ENCODE measurements at regions not wholly inside any gene's neighbourhood (a gene's known extent, or its start where the extent isn't known, plus 50 kb on each side); places are given as distances from the start of the nearest gene placed in this dataset.

DNA sequence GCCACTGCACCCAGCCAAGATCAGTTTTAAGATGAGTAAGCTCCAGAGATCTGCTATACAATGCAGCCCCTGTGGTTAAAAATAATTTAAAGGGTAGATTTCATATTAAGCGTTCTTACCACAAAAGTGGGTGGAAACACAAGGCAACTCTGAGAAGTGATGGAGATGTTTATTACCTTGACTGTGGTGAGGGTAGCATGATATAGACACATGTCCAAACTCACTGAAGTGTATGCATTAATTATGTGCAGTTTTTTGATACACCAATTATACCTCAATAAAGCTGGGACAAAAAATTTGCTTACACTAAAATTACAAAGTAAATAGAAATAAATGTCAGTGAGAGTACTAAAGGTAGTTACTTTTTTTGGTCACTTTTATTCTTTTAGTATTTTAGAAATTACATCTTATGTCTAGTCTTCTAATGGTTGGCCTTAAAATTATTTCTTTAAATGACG, 696.5 kb downstream of the UQCRFS1 start:
- Histone ChIP-seq H3K4me1 (peaks cover 7 to 53% of the 10 kb centered on the region in 2 donors), H3K4me3 (no peak overlapping the region), H3K27ac (peak overlapping the region; percentile 77 to 89 (median 82)), H3K9me3 (no peaks in the 10 kb centered on the region), H3K27me3 (no peaks in the 10 kb centered on the region), H3K36me3 (no peaks in the 10 kb centered on the region)
- intact Hi-C loops (cut with DNase I; ENCODE audit: low total_unique reads) (no loop called here), in situ Hi-C loops (cut with MboI; ENCODE audit: low sequenced_read_pairs in 4 of 4) (no loop called here)
- DNase-seq: no peak
- no peak for ATAC-seq
- TF ChIP-seq, protein P1, sequence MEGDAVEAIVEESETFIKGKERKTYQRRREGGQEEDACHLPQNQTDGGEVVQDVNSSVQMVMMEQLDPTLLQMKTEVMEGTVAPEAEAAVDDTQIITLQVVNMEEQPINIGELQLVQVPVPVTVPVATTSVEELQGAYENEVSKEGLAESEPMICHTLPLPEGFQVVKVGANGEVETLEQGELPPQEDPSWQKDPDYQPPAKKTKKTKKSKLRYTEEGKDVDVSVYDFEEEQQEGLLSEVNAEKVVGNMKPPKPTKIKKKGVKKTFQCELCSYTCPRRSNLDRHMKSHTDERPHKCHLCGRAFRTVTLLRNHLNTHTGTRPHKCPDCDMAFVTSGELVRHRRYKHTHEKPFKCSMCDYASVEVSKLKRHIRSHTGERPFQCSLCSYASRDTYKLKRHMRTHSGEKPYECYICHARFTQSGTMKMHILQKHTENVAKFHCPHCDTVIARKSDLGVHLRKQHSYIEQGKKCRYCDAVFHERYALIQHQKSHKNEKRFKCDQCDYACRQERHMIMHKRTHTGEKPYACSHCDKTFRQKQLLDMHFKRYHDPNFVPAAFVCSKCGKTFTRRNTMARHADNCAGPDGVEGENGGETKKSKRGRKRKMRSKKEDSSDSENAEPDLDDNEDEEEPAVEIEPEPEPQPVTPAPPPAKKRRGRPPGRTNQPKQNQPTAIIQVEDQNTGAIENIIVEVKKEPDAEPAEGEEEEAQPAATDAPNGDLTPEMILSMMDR (IDR thresholded peaks at IDR 0.05 in 4 of 5, conservative IDR thresholded peaks at IDR 0.05 in 1 of 5): no peak
- TF ChIP-seq POLR2A (IDR thresholded peaks at IDR 0.05): no peak

- Histone ChIP-seq H3K4me1 (peaks cover 5 to 52% of the 10 kb centered on the region in 2 donors), H3K27ac (peak overlapping the region; percentile 77 to 89 (median 82))
- ATAC-seq: peak; percentile 67 to 71
Observed at GRCh38 chr19:28514166-28514565, 698.8 kb downstream of the UQCRFS1 start.

GRCh38 chr19:28511655-28512054, 701.3 kb downstream of the UQCRFS1 start:
- Histone ChIP-seq H3K27me3 (no peaks in the 10 kb centered on the region), H3K27ac (peak overlapping the region; percentile 77 to 89 (median 82)), H3K9me3 (no peaks in the 10 kb centered on the region), H3K4me1 (peaks cover 14 to 53% of the 10 kb centered on the region in 2 donors), H3K36me3 (no peaks in the 10 kb centered on the region), H3K4me3 (no peak overlapping the region)
- in situ Hi-C loops (cut with MboI; ENCODE audit: low sequenced_read_pairs in 4 of 4): no loop called here
- ATAC-seq (no peak), DNase-seq (no peak)
- intact Hi-C loops (cut with DNase I; ENCODE audit: low total_unique reads): no loop called here
- TF ChIP-seq, protein P1 (IDR thresholded peaks at IDR 0.05 in 4 of 5, conservative IDR thresholded peaks at IDR 0.05 in 1 of 5): no peak
- no peak for TF ChIP-seq POLR2A (IDR thresholded peaks at IDR 0.05)

More at GRCh38 chr19:28514166-28514565, 698.8 kb downstream of the UQCRFS1 start:
- DNase-seq: peak; percentile 63 to 76
- in situ Hi-C loops (cut with MboI; ENCODE audit: low sequenced_read_pairs in 4 of 4): no loop called here
- H3K4me3 ChIP-seq: no peak overlapping the region
- TF ChIP-seq, protein P1 (IDR thresholded peaks at IDR 0.05 in 4 of 5, conservative IDR thresholded peaks at IDR 0.05 in 1 of 5): no peak
- TF ChIP-seq POLR2A (IDR thresholded peaks at IDR 0.05): no peak
- H3K36me3 ChIP-seq: no peaks in the 10 kb centered on the region
- no peaks in the 10 kb centered on the region for H3K27me3 ChIP-seq
- H3K9me3 ChIP-seq: no peaks in the 10 kb centered on the region
- intact Hi-C loops (cut with DNase I; ENCODE audit: low total_unique reads): no loop called here

DNA sequence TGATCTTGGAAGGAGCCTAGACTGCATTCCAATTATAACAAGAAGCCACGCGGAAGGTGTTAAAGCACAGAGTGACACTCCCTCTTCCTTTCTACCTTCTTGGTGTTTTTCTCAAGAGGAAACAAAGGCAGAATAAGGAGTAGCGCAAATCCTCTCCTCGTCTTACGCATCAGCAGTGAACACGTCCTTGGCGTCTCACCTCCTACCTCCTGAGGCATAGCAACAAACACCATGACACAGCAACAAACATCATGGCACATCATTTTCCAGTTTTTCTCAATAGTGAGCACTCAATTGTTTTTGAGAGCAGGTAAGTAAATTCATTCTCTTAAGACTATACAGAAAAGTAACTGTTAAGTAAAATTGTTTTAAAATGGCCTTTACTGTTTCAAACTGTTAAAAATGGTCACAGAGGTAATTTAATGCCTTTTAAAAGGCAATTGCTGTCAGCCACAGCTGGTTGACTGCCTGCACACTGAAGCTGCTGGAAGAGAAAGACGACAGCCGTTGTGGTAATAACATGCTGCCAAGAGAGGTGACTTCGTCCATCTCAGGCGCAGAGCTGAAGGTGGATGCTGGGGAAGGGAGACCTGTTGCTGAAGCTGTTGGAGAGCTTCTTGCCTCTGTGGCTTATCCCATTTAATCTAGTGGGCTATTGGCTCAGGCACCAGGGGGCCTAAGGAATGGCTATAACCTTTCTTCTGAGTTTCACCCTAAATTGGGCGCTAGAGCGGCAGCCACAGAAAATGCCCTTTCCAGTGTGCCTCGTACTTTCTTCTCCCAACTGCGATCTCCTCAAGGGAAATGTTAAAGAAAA, 703.7 kb downstream of the UQCRFS1 start:
- TF ChIP-seq, protein P1 (IDR thresholded peaks at IDR 0.05 in 4 of 5, conservative IDR thresholded peaks at IDR 0.05 in 1 of 5): no peak
- peak in 1 of 2 donors; percentile 32 for TF ChIP-seq POLR2A (IDR thresholded peaks at IDR 0.05)
- Histone ChIP-seq H3K27me3 (no peaks in the 10 kb centered on the region), H3K9me3 (no peaks in the 10 kb centered on the region), H3K36me3 (no peaks in the 10 kb centered on the region), H3K4me1 (peaks cover 14 to 33% of the 10 kb centered on the region in 2 donors), H3K4me3 (peak overlapping the region; percentile 27 to 36 (median 30)), H3K27ac (peak overlapping the region; percentile 77 to 89 (median 82))
- in situ Hi-C loops (cut with MboI; ENCODE audit: low sequenced_read_pairs in 4 of 4) (no loop called here), intact Hi-C loops (cut with DNase I; ENCODE audit: low total_unique reads) (loop anchor here (5.0 kb wide), 1 partner anchor 1158 kb away; the partner anchor contains the start of gene PLEKHF1)
- ATAC-seq (peak; percentile 78 to 82), DNase-seq (peak; percentile 46 to 73)

Measured in gastrocnemius medialis (tissue), 4 donors.